CD4-positive, alpha-beta T cell treated with Interleukin-21 for 1 hour (primary cell): ENCODE measurements at regions not wholly inside any gene's neighbourhood (a gene's known extent, or its start where the extent isn't known, plus 50 kb on each side); places are given as distances from the start of the nearest gene placed in this dataset.
A peak's percentile ranks its signal among the peaks of the same experiment; 100 is the strongest.
"Not testable (repeated sequence)": the region's sequence is repeated elsewhere in the genome, so short reads cannot be mapped to it uniquely, and the experiment has no call there.

Experiments
- DNase-seq: peaks from one replicate; pipeline ENCODE4 v3.0.0-alpha.2; 2020

DNA sequence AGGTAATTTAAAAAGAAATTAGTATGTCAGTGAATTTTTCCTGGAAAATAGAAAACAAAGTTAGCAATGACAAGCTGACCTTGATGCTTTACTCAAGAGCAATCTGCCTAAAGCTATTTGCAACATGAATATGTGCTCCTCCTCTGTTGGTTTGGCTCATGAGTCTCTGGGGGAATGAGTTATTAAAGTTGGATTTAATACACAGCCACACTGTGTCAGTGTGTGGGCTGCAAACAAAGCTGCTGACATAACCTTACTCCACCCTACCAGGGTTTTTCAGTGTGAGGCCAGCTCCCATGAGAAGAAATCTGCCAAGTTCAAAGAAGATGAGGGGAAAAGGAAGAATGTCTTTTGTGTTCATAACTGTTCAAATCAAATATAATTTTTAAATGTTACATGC lies 280.5 kb downstream of the TLL1 start:
- DNase-seq: no peak

DNA sequence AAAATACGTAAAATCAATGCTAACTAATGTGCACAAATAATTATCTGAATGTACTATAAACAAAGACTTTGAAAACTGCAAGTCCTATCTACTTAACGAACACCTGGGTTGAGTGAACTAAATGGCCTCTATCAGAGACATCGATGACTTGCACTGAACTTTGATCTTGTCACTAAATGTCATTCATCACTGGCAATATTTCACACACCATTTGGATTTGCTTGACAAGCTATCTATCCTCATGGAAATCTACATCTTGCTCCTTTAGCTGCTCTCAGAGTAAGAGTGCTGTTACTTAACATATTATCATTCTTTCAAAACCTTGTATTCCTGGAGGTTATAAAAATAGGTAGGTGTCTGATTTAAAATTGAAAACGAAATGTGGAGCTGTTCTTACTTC lies 289.3 kb downstream of the TLL1 start:
- no peak for DNase-seq

DNA sequence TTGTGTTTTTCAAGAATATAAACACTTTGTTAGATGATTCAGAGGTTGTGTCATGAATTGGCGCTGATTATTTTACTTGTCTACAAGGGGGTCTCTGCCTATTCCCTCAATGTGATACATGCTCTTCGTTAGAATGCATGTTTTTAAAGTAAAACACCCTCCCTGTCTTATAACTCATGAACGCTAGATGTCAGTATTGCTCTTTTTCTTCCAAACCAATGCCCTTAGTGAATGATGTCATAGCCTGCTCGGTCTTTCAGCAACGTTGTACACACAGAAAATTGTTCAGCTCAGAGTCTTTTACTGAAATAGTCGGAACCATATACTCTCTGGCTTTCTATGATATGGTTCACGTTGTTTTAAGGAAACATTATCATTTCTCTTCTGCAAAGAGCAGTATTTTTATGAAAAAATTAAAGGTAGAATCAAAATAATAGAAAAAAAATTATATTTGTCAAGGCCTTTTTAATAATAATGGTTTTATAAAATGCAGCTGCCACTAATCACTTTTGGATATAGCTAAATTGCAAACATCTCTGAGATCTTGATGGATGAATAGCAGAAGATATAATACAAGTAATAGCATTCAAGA lies 292.9 kb downstream of the TLL1 start:
- DNase-seq: peak; percentile 40

DNA sequence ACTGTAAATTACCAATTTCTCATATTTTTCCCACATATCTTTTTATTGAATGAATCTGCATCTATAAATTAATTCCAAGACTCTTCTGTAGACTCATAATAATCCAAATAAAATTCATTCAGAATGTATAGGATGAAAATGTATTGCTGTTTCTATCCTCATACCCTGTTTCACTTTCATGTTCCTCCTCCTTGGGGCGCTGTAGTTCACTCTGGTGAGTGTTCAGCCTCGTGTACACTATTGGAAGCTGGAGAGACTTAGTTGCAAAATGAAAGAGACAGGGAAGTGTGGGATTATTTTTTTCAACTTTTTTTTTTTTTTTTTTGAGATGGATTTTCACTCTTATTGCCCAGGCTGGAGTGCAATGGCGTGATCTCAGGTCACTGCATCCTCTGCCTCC lies 296.1 kb downstream of the TLL1 start:
- DNase-seq: no peak

DNA sequence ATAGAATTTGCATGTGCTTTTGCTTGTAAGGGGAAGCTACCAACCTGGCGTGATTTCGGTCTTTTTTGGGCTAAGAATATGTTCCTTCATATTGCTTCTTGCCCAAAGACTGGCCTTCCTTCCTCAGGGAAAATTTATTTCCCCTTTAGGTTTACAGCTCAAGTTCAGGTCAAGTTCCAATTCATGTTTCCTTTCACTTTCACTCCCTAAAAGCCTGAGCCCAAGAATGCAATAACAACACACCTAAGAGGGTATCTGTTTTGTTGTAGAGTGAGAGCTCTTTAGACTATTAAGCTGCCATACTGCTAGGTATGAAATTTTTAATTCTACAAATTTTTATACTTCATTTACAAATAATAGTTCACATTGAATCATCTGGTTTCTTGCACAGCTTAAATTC lies 299.6 kb downstream of the TLL1 start:
- no peak for DNase-seq

DNA sequence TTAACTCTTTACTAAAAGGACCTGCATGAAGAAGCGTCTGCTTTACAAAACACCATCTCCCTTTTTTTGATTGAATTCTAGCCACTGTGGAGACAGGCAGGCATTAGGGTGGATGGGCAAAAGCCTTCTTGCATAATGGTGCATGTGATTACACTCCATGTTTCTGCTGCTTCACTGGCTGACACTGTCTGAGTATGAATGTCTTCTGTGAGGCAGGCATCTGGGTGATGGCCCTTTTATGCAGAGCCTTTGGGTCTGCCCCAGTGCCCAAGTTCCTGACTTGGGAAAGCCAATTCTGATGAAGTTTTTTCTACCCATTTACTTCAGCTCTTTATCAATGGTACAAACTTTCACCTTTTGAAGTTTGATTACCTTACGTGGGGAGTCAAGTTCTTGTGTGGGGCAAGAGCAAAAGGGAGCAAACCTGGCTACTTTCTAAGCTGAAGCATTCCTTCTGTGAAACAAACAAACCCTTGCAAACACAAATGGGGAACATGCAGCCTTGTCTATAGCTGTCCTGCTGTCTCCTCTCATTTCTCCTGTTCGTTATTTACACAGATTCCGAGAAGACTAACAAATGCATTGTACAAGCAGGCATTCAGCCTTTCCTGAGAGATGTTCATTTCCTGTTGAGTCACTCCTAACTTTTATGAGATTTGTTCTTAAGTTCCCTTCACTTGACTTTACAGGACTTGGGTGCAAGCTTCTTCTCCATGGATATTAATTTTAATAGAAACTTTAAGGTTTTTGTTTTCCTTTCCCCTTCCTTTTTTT lies 301.9 kb downstream of the TLL1 start:
- no peak for DNase-seq

DNA sequence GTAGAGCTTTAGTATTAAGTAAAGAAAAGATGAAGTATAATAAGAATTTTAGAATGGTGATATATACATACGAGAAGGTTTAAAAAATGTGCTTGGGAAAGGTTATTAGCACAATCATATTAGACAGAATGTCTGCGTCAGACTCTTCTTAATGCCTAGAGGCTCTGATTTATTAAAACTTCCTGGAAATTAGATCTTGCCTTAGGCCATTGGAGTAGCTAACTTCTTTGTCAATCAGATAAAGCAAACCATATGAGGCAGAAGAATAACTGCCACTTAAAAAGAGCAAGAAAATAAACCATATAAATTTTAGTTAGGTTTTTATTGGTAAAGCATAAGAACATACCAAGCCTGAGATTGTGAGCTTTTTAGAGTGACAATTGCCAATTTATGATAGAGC lies 309.1 kb downstream of the TLL1 start:
- no peak for DNase-seq

DNA sequence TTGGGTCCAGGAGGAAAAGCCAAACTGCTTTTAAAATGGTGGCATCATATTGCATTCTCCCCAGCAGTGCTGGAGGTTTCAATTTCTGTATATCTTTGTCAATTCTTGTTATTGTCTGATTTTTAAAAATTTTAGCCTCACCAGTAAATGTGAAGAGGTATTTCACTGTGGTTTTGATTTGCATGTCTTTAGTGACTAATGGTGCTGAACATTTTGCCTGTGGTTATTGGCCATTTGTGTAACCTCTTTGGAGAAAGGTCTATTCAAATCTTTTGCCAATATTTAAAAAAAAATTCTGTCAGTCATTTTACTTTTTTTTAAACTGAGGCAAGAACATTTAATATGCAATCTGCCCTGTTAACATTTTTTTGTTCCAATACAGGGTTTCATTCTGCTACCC lies 322.1 kb downstream of the TLL1 start:
- no peak for DNase-seq

DNA sequence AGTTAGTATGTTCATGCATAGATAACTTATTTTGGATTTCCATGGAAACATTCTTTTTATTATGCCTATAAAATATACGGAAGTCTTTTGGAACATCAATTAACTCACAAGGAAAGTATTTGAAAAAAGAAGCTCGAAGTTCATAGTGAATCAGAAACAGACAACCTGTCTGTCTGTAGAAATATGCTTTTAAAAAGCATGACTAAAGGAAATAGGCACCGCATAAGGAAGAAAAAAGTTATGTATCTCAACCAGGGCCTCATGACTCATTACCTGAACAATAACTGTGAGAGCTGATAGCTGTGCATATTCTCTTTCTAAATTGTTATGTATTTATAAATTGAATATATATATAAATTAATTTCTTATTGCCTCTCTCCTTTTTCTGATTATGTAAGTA lies 324.1 kb downstream of the TLL1 start:
- no peak for DNase-seq

DNA sequence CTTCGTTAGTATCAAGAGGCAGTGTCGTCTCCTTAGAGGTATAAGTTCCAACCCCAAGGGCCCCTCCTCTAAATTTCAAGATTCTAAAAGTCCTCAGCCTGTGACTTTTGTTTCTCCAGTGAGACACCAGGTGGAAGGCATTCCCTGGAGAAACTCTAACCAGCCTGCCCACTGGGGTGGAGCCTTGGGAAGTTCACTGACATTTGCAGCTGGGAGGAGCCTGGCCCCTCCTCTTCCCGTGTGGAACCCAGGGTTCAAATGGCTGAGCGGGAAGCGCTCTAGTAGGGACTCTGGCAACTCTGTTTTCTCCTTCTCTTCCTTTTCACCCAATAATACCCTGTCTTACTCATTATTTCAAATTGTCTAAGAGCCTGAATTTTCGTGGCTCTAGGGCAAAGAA lies 325.0 kb downstream of the TLL1 start:
- no peak for DNase-seq

DNA sequence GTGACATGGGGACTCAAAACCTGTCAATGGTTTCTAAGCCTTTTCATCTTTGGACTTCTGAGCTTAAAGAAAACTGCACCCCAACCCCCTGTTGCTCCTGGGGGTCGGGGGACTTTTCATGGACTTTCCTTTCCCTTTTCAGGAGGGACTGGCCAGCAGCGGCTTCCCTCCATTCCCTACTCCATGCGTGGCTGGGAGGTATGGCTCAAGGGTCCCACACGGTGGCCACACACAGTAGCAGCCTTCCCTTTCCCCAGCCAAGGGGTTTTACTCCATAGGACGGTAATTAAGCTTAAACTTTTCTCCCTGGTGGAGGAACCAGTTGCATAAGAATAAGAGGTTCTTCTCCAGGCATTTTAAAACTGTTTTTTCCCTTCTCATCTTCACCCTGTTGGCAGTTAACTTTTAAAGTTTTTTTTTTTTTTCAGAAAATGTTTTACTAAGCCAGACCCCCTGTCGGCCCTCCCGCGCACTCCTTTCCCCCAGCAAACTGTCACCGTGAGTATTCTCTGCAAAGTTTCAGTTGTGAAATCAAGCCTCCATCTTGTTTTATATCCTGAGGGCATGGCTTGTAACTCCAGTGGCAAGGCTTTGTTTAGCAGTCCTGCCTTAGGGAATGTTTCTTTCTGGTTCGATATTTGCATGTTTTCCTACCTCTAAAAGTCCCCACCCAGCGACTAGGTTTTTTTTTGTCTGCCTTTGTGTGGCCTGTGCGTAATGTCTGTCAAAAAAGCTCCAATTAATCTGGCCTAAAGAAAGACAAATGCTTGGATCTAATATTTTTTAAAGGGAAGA lies 325.7 kb downstream of the TLL1 start:
- no peak for DNase-seq

DNA sequence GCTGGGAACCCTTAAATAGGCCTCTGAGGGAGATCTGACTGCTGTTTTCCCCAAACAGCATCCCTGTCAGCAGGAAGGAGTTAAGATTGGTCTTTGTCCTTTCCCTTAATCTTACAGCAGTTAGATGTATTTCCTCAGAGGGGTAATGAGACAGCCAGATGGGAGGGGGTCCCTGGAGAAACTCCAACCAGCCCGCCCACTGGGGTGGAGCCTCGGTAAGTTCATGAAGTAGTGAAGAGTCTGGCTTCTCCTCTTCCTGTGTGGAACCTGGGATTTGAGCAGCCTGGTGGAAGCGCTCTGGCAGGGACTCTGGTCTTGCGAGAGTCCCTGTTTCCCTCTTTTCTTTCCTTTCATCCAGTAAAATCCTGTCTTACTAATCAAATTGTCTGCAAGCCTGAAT lies 330.0 kb downstream of the TLL1 start:
- DNase-seq: no peak

DNA sequence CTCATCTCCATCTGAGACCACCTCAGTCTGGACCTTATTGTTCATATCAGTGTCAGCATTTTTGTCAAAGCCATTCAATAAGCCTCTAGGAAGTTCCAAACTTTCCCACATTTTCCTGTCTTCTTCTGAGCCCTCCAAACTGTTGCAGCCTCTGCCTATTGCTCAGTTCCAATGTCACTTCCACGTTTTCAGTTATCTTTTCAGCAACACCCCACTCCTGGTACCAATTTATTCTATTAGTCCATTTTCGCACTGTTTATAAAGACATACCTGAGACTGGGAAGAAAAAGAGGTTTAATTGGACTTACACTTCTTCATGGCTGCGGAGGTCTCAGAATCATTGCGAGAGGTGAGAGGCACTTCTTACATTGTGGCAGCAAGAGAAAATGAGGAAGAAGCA lies 339.3 kb downstream of the TLL1 start:
- not testable (repeated sequence) for DNase-seq

DNA sequence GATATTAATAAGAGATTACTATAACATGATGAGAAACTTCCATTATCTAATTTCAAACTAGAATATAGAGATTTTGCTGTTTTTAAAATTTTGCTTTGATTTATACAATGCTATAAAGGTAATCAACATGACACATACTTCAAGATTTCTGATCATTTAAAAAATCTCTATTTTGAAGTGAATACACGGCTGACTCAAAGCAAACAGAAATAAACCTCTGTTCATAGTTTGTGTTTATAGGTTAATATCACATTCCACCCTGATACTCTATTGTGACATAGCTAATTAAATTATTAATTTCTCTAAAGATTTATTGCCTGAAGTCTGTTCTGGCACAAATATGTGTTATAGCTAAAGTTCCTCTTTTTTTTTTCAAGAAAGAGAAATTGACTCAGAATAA lies 349.2 kb downstream of the TLL1 start:
- DNase-seq: no peak

DNA sequence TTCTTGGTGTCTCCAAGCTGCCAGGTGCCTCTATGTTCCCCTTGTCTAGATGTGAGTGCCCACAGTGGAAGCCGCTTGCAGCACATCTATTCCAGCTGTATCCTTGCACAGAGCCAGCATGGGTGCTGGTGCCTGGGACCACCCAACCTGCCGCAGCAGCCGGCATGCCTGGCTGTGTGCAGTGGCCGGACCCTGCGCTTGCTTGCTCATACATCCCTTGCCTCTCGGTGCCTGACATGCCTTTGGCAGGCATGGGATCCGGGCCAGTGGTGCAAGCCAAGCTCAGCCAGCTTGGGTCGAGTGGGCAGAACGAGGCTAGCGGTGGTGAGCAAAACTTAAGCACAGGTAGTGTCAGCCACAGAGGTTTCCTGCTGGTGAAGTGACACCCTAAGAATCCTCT lies 355.1 kb downstream of the TLL1 start:
- DNase-seq: no peak

DNA sequence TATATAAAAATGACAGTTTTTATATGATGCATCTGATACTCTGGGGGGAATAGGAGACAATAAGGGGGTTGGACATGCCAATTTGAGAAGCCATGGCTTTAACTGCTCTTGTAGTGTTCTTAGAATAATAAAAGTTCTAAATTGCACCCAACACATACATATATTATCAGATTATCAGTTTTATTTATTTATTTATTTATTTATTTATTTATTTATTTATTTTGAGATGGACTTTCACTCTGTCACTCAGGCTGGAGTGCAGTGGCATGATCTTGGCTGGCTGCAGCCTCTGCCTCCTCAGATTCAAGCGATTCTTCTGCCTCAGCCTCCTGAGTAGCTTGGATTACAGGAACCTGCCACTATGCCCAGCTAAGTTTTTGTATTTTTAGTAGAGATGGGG lies 356.8 kb downstream of the TLL1 start:
- no peak for DNase-seq

DNA sequence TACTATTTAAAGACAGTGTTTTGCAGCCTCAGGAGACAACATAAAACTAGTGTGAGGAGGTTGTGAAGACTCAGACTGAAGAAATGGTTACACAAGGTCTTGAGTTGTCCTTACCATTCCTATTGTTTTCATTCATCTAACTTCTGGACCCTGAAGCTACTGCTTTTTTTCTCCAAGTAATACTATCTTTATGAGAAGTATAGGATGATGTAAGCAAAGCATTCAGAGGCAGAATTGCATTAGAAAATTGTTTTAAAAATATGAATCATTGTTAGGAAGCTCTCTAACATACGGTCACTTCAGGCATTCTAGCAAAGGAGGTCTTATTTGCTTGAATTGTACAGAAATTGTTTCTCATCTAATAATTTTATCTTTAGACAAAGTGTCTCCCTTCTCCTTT lies 357.8 kb downstream of the TLL1 start:
- DNase-seq: no peak

DNA sequence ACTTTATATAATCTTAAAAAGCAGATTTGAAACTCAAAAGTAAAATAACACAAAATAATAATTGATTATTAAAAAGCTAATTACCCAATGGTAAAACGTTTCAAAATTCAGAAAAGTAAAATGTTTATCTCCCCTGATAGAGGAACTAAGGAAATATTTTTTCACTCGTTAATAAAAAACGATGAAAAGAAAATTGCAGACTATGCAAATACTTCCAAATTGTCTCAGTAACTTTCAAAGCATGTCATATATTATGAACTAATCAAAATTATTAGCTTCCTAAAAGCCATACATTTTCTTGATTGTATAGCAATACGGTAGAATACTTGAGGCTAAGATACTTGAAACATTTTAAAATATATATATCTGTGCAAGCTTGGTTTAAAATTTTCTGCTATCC lies 366.3 kb downstream of the TLL1 start:
- DNase-seq: no peak

DNA sequence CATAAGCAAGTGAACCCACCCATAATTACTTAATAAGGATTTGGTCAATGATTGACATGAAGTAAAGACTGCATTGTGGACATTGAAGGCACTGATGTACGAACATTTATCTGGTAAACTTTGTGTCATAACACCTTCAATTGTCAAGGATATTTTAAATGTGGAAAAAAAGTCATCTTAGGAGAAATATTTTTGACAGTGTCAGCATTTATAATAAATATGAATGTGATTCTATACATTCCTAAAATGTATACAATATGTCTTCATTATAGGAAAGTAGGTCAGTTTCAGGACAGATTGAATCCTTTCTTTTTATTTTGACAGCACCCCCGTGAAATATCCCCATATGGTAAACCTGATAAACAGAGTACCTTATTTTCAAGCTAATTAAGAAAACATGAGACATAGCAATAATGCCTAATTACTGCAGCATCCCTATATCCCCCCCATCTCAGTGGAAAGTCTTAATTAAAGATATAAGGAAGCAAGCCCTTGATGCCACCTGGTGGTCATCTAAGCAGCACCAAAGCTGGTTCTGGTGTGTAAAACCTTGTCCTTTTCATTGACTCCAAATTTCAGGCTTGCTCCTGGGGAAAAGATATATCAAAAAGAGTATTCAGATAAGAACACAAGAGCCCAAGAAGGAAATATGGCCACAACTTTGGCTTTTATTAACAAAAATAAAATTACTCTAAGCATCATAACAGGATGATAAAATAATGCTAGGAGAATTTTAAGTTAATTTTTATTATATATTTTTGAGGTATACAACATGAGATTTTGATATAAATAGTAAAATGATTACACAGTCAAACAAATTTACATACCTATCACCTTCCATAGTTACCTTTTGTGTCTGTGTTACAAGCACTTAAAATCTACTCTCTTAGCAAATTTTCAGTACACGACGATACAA lies 379.7 kb downstream of the TLL1 start:
- no peak for DNase-seq

DNA sequence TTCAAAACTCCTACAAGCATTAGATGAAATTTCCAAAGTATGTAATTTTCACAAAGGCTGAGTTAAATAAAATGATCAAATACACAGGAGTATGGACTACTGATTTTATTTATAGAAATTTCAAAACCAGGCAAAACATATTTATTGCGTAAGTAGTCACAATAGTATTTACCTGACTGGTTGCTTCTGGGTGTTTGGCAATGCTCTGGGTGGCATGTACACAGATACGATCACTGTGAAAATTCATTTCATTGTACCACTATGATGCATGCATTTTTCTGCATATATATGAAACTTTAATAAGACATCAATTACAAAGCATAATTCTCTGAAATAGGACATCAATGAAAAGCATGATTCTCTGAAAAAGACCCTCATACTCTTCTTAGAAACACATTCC lies 384.2 kb downstream of the TLL1 start:
- DNase-seq: no peak

DNA sequence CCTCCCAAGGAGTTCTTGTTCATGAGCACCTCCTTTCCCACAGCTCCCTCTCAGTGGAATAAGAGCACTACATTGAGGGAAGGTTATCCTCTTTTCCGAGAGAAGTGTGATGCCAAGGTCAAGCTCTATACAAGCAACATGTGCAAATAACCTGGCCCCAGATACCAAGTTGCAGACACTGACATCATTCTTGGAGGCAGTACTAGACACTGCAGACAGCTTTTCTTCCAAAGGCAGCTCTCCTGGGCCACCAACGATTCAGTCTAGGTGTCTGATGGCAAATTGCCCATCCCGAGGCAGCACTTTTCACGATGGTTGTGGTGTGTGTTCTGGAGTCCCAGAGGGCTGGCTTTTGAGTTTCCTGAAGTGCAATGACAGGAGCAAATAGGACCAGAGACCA lies 384.9 kb downstream of the TLL1 start:
- no peak for DNase-seq

DNA sequence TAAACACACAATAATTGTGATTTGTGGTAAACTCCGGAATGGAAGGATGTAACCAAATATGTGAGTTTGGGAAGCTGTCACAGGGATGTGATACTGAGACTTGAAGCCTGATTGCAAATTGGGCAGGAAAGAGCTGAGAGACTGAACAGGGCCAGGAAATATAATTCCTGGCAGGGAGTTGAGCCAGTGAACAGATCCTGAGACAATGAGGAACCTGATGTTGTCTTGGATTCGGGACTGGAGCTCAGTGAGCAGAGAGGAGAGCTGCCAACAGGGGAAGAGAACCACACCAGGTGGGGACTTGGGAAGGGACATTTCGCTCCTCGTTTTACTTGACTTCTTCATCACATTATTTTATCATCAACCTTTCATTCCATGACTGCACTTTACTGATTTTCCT lies 386.0 kb downstream of the TLL1 start:
- DNase-seq: no peak

DNA sequence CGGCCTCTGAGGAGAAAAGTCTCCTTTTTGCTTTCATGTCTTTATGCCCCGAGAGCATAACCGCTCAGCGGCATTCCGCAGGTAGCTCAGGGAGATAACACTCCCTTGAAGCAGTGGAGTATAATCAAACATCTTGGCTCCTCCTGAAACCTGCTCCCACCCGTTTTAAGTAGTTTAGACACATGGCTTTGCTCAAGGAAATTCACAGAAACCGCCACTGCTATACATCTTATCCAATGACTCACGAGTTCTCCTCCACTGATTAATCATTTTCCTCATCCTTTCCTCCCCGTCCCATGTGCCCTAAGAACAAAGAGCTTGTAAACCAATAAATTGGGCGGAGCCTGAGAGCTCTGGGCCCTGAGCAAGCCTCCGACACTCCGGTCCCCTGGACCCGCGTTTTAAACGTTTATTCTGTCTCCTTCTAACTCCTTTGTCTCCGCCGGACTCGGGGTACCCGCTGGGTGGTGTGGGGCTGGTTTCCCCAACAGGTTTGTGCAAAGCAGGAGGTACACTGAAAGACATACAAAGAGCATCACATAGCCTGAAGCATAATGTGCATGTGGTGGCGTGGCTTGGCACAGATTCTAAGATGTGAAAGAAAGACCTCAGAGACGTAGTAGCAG lies 401.2 kb downstream of the TLL1 start:
- DNase-seq: no peak
